HepG2 (cell line): ENCODE measurements at regions not wholly inside any gene's neighbourhood (a gene's known extent, or its start where the extent isn't known, plus 50 kb on each side); places are given as distances from the start of the nearest gene placed in this dataset.

Experiments
- ATAC-seq: fragments of 200-7000 bp; cut with Tn5 transposase; 3 replicates; pipeline ENCODE4 v1.9.1; 2020; ENCODE audit warnings: mild to moderate bottlenecking, moderate library complexity
- BruUV-seq: library from RNA; stranded (reverse); fragments of 400-500 nt; replicated peaks from 2 replicates; lab custom pipeline; 2021; lab: Mats Ljungman, UMichigan
- CTCF ChIA-PET: fragments of 300-600 bp; formaldehyde crosslinking; extraction: SDS; loops from one replicate; lab custom pipeline; 2021; ENCODE audit warnings: low total read pairs, inconsistent platforms, low intra/inter-chr PET ratio; lab: Yijun Ruan, JAX
- POLR2A ChIA-PET: fragments of 350-600 bp; sonication (Branson Sonifier 250); formaldehyde crosslinking; loops from one replicate; lab custom pipeline; 2020; ENCODE audit warnings: antibody characterized with exemption, inconsistent platforms; lab: Yijun Ruan, JAX
- DNase-seq: peaks from one replicate; pipeline ENCODE4 v3.0.0-alpha.2; 2015; ENCODE audit warnings: low spot score
- FAIRE-seq: peaks from 3 replicates; lab custom pipeline; 2011; peaks lifted over from hg19 to GRCh38; lab: Jason Lieb, UNC
- H2AFZ ChIP-seq: one replicate; pipeline ENCODE4 v1.6.1; 2011; ENCODE audit warnings: low read length, inconsistent platforms
- H3K27ac ChIP-seq: fragments of 300-600 bp; 3 replicates; pipeline ENCODE4 v1.8.0; 2011; ENCODE audit warnings: mixed run types, mild to moderate bottlenecking, mixed read lengths, low read length, inconsistent platforms; ENCODE audit not compliant: insufficient read depth; ENCODE audit errors: extremely low read length
- H3K27me3 ChIP-seq, 2 experiments: fragments of 200-600 bp in 1 of 2; 2 replicates in 1 of 2; 3 replicates in 1 of 2; pipeline versions ENCODE4 v1.6.0 to v1.8.0; 2011; ENCODE audit warnings: low read length in 2 of 2, mild to moderate bottlenecking in 2 of 2, moderate library complexity in 2 of 2, inconsistent platforms in 1 of 2; ENCODE audit not compliant: insufficient read depth in 2 of 2, control insufficient read depth in 1 of 2
- H3K36me3 ChIP-seq, 2 experiments: fragments of 200-600 bp in 1 of 2; replicated peaks in 1 of 2; 2 replicates in 1 of 2; 3 replicates in 1 of 2; pipeline versions ENCODE4 v1.5.1 to v1.8.0; 2011; ENCODE audit warnings: low read length in 2 of 2, inconsistent platforms in 1 of 2; ENCODE audit not compliant: insufficient read depth in 2 of 2, control insufficient read depth in 1 of 2
- H3K4me1 ChIP-seq: 2 replicates; pipeline ENCODE4 v1.5.1; 2012; ENCODE audit warnings: low read length, inconsistent platforms; ENCODE audit not compliant: insufficient read depth
- H3K4me2 ChIP-seq: 2 replicates; pipeline ENCODE4 v1.6.0; 2011; ENCODE audit warnings: low read depth, low read length, inconsistent platforms
- H3K4me3 ChIP-seq, 3 experiments: fragments of 200-600 bp in 1 of 3; sonication (generic), shearing (Covaris generic) in 1 of 3; replicated peaks in 1 of 3; 2 replicates each; pipeline ENCODE4 v1.5.1; 2011 to 2016; ENCODE audit warnings: low read length in 3 of 3, inconsistent platforms in 2 of 3, low read depth in 2 of 3, mild to moderate bottlenecking in 2 of 3, control low read depth in 1 of 3, mixed read lengths in 1 of 3; ENCODE audit not compliant: insufficient read depth in 1 of 3
- H3K79me2 ChIP-seq: one replicate; pipeline ENCODE4 v1.6.1; 2011; ENCODE audit warnings: low read length, inconsistent platforms; ENCODE audit not compliant: insufficient read depth
- H3K9ac ChIP-seq: 2 replicates; pipeline ENCODE4 v1.6.0; 2011; ENCODE audit warnings: mild to moderate bottlenecking, low read depth, low read length, inconsistent platforms; ENCODE audit not compliant: insufficient read depth
- H3K9me3 ChIP-seq: 2 replicates; pipeline ENCODE4 v1.5.1; 2012; ENCODE audit warnings: mild to moderate bottlenecking, low read length
- H4K20me1 ChIP-seq: 2 replicates; pipeline ENCODE4 v1.6.0; 2011; ENCODE audit warnings: inconsistent platforms, mild to moderate bottlenecking, low read length, moderate library complexity; ENCODE audit not compliant: insufficient read depth
- CHD4 ChIP-seq: fragments of 200-600 bp; sonication (generic); IDR thresholded peaks from 2 replicates; pipeline ENCODE4 v1.7.0; 2017; ENCODE audit warnings: mild to moderate bottlenecking, low read length, borderline replicate concordance
- DDIT3 ChIP-seq: sonication (generic); formaldehyde crosslinking; IDR thresholded peaks from 2 replicates; pipeline ENCODE4 v1.4.0; 2020; ENCODE audit warnings: mild to moderate bottlenecking, missing genetic modification reagents
- JUND ChIP-seq: sonication (generic); formaldehyde crosslinking; IDR thresholded peaks from 2 replicates; pipeline ENCODE4 v1.8.0; 2022; ENCODE audit warnings: mild to moderate bottlenecking, missing genetic modification reagents
- MZF1 ChIP-seq: sonication (generic); formaldehyde crosslinking; IDR thresholded peaks from 2 replicates; pipeline ENCODE4 v1.8.1; 2023; ENCODE audit warnings: mild to moderate bottlenecking, missing genetic modification reagents, borderline replicate concordance
- NBN ChIP-seq: fragments of 450-650 bp; conservative IDR thresholded peaks from 2 replicates; pipeline ENCODE4 v1.6.1; 2017
- NR2F6 ChIP-seq, 2 experiments: IDR thresholded peaks; 2 replicates each; pipeline ENCODE4 v1.6.1; 2016; ENCODE audit warnings: antibody characterized with exemption in 1 of 2, mild to moderate bottlenecking in 1 of 2
- REPIN1 ChIP-seq: sonication (generic); formaldehyde crosslinking; IDR thresholded peaks from 2 replicates; pipeline ENCODE4 v1.8.0; 2022; ENCODE audit warnings: missing genetic modification reagents, low read depth, mild to moderate bottlenecking, borderline replicate concordance
- RERE ChIP-seq: IDR thresholded peaks from 2 replicates; pipeline ENCODE4 v1.6.1; 2016; ENCODE audit warnings: low read depth, missing genetic modification reagents, missing compliant biosample characterization
- SIN3B ChIP-seq: fragments of 150-350 bp; IDR thresholded peaks from 2 replicates; pipeline ENCODE4 v1.6.1; 2014; ENCODE audit warnings: low read length
- ZBTB26 ChIP-seq: IDR thresholded peaks from 2 replicates; pipeline ENCODE4 v1.6.1; 2016; ENCODE audit warnings: missing compliant biosample characterization, missing genetic modification reagents, borderline replicate concordance
- ZNF615 ChIP-seq: sonication (generic); formaldehyde crosslinking; IDR thresholded peaks from 2 replicates; pipeline ENCODE4 v1.5.0; 2020; ENCODE audit warnings: mild to moderate bottlenecking, missing genetic modification reagents, borderline replicate concordance
- ZNF7 ChIP-seq: IDR thresholded peaks from 2 replicates; pipeline ENCODE4 v1.6.1; 2016; ENCODE audit warnings: missing biosample characterization, missing genetic modification reagents
- ZNF720 ChIP-seq: sonication (generic); formaldehyde crosslinking; IDR thresholded peaks from 2 replicates; pipeline ENCODE4 v1.4.0; 2020; ENCODE audit warnings: missing genetic modification reagents
- WGBS: methylation state at CpG from one replicate; pipeline ENCODE4 v1.1.6; 2017; ENCODE audit warnings: low lambda C conversion rate; 5-methylcytosine and 5-hydroxymethylcytosine counted together
- in situ Hi-C: cut with HindIII; loops from 2 replicates; pipeline ENCODE4 v1.10.0; 2017; ENCODE audit warnings: low pct_unique_long_range_greater_than_20kb; ENCODE audit not compliant: extremely low pct_ligation_motif_present
- intact Hi-C: fragments of 100-400 bp; cut with micrococcal nuclease; formaldehyde crosslinking; loops from one replicate; pipeline ENCODE4 v1.10.0; 2022; ENCODE audit not compliant: unreplicated experiment

- WGBS = 4% methylated on average over 2 of the region's 2 CpGs
- H3K36me3 ChIP-seq = no peaks in the 10 kb centered on the region
- peaks cover 4% of the 10 kb centered on the region; the same call in 1 of the 2 replicates for H3K9me3 ChIP-seq
- intact Hi-C loops = no loop called here
- no peak overlapping the region for H3K27ac ChIP-seq
- no peaks in the 10 kb centered on the region for H3K79me2 ChIP-seq
- TF ChIP-seq REPIN1 (CRISPR knock-in tag) (no peak), ZNF720 (no peak), MZF1 (no peak), RERE (no peak), CHD4 (no peak), ZNF615 (no peak), ZNF7 (no peak), ZBTB26 (CRISPR knock-in tag) (no peak), DDIT3 (CRISPR knock-in tag) (no peak), NR2F6 (IDR thresholded peaks at IDR 0.05) (no peak), NR2F6 (CRISPR knock-in tag; IDR thresholded peaks at IDR 0.05) (no peak), SIN3B (no peak), NBN (no peak), JUND (CRISPR knock-in tag) (no peak)
- TF ChIP-seq, all 625 proteins: peak for 0
- no peak overlapping the region for H3K4me2 ChIP-seq
- DNase-seq (no peak), FAIRE-seq (no peak), ATAC-seq (no peak)
- ChIA-PET CTCF (no interaction called here), POLR2A (no interaction called here)
- H2AFZ ChIP-seq = no peak overlapping the region
- in situ Hi-C loops = no loop called here
- H3K27me3 ChIP-seq = no peaks in the 10 kb centered on the region
- no peak overlapping the region for H3K9ac ChIP-seq
- BruUV-seq = no TSS peak
- H3K4me1 ChIP-seq = no peaks in the 10 kb centered on the region
- no peaks in the 10 kb centered on the region for H4K20me1 ChIP-seq
- H3K4me3 ChIP-seq = no peak overlapping the region
Observed at GRCh38 chr6:127058936-127059335, 59.5 kb upstream of the RSPO3 start.
